MM.1S (cell line): ENCODE measurements at regions not wholly inside any gene's neighbourhood (a gene's known extent, or its start where the extent isn't known, plus 50 kb on each side); places are given as distances from the start of the nearest gene placed in this dataset.

Experiments
- EZH2 ChIP-seq: fragments of 300-600 bp; sonication (generic); optimal IDR thresholded peaks from 2 replicates; pipeline ENCODE3; 2017; ENCODE audit warnings: low read depth, mild to moderate bottlenecking, antibody characterized with exemption, low read length, mixed read lengths
- EZH2phosphoT487 ChIP-seq: fragments of 300-600 bp; sonication (generic); IDR thresholded peaks from 2 replicates; pipeline ENCODE4 v1.6.1; 2018; ENCODE audit warnings: antibody characterized with exemption, low read length
- TF ChIP-seq, protein P1 (sequence below): fragments of 300-600 bp; sonication (generic); IDR thresholded peaks from 2 replicates; pipeline ENCODE4 v1.5.1; 2016; ENCODE audit warnings: antibody characterized with exemption, low read length, mixed read lengths

DNA sequence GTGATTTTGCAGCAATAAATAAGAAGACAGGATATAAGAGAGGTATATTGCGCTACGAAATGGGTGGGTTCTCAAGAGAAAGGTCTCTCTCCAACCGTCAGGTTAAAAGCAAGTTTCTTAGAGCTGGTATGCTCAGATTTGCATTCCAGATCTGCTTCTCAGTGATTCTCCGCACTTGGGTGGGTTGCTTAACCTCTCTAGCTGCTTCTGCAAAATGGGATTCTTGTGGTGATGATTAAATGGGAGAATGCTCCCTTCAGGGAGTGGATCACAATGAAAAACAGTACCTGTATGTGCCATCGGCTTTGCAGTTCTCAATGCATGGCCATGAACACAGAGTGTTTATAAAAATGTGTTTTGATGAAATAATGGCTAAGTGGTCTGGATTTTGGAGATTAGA, 477.7 kb downstream of the TNS1 start:
- TF ChIP-seq, protein P1, sequence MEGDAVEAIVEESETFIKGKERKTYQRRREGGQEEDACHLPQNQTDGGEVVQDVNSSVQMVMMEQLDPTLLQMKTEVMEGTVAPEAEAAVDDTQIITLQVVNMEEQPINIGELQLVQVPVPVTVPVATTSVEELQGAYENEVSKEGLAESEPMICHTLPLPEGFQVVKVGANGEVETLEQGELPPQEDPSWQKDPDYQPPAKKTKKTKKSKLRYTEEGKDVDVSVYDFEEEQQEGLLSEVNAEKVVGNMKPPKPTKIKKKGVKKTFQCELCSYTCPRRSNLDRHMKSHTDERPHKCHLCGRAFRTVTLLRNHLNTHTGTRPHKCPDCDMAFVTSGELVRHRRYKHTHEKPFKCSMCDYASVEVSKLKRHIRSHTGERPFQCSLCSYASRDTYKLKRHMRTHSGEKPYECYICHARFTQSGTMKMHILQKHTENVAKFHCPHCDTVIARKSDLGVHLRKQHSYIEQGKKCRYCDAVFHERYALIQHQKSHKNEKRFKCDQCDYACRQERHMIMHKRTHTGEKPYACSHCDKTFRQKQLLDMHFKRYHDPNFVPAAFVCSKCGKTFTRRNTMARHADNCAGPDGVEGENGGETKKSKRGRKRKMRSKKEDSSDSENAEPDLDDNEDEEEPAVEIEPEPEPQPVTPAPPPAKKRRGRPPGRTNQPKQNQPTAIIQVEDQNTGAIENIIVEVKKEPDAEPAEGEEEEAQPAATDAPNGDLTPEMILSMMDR: no peak
- TF ChIP-seq EZH2: no peak
- no peak for TF ChIP-seq EZH2phosphoT487
